HepG2 (cell line): ENCODE measurements at regions not wholly inside any gene's neighbourhood (a gene's known extent, or its start where the extent isn't known, plus 50 kb on each side); places are given as distances from the start of the nearest gene placed in this dataset.

ENCODE experiments used
- AGO1 ChIP-seq: fragments of 200-400 bp; formaldehyde crosslinking; IDR thresholded peaks from 2 replicates; pipeline ENCODE4 v1.6.1; 2017; ENCODE audit warnings: mild to moderate bottlenecking, low read depth, low read length, moderate library complexity; ENCODE audit not compliant: poor library complexity, severe bottlenecking
- ARNT ChIP-seq: fragments of 450-650 bp; IDR thresholded peaks from 2 replicates; pipeline ENCODE4 v1.6.1; 2017
- CAMTA2 ChIP-seq: sonication (generic); formaldehyde crosslinking; IDR thresholded peaks from 2 replicates; pipeline ENCODE4 v1.4.0; 2020; ENCODE audit warnings: mild to moderate bottlenecking, missing genetic modification reagents, borderline replicate concordance
- CEBPG ChIP-seq: IDR thresholded peaks from 2 replicates; pipeline ENCODE4 v1.6.1; 2016
- DMAP1 ChIP-seq: IDR thresholded peaks from 2 replicates; pipeline ENCODE4 v1.6.1; 2016
- GABPB1 ChIP-seq: IDR thresholded peaks from 2 replicates; pipeline ENCODE4 v1.6.1; 2016; ENCODE audit warnings: mild to moderate bottlenecking, missing genetic modification reagents, moderate library complexity, missing compliant biosample characterization
- GATAD2A ChIP-seq: IDR thresholded peaks from 2 replicates; pipeline ENCODE4 v1.6.1; 2016
- HDAC1 ChIP-seq: sonication (generic); formaldehyde crosslinking; IDR thresholded peaks from 2 replicates; pipeline ENCODE4 v1.5.1; 2020; ENCODE audit warnings: mild to moderate bottlenecking, missing genetic modification reagents
- MAFK ChIP-seq, 2 experiments: IDR thresholded peaks in 1 of 2; conservative IDR thresholded peaks in 1 of 2; 2 replicates each; pipeline ENCODE4 v1.6.1; 2011; ENCODE audit warnings: improper control_type of control experiment in 2 of 2, low read length in 2 of 2
- NCOA5 ChIP-seq: sonication (generic); formaldehyde crosslinking; IDR thresholded peaks from 2 replicates; pipeline ENCODE4 v1.4.0; 2020; ENCODE audit warnings: missing genetic modification reagents
- NCOR1 ChIP-seq: fragments of 200-600 bp; sonication (generic); IDR thresholded peaks from 2 replicates; pipeline ENCODE4 v1.7.0; 2017; ENCODE audit warnings: antibody characterized with exemption, low read length, borderline replicate concordance
- NKX3-1 ChIP-seq: sonication (generic); formaldehyde crosslinking; IDR thresholded peaks from 2 replicates; pipeline ENCODE4 v1.5.0; 2020; ENCODE audit warnings: missing genetic modification reagents
- REL ChIP-seq: sonication (generic); formaldehyde crosslinking; conservative IDR thresholded peaks from 2 replicates; pipeline ENCODE4 v1.8.0; 2022; ENCODE audit warnings: mild to moderate bottlenecking, missing genetic modification reagents, moderate library complexity
- SALL1 ChIP-seq: sonication (generic); formaldehyde crosslinking; IDR thresholded peaks from 2 replicates; pipeline ENCODE4 v1.8.0; 2022; ENCODE audit warnings: mild to moderate bottlenecking, missing genetic modification reagents
- ZMYM3 ChIP-seq: sonication (generic); formaldehyde crosslinking; IDR thresholded peaks from 2 replicates; pipeline ENCODE4 v1.5.1; 2020; ENCODE audit warnings: mild to moderate bottlenecking, missing genetic modification reagents
- ZNF263 ChIP-seq: sonication (generic); formaldehyde crosslinking; IDR thresholded peaks from 2 replicates; pipeline ENCODE4 v1.4.0; 2020; ENCODE audit warnings: missing genetic modification reagents
- ZNF292 ChIP-seq: sonication (generic); formaldehyde crosslinking; IDR thresholded peaks from 2 replicates; pipeline ENCODE4 v1.8.1; 2022; ENCODE audit warnings: mild to moderate bottlenecking, low read depth, missing genetic modification reagents, borderline replicate concordance
- ZNF501 ChIP-seq: sonication (generic); formaldehyde crosslinking; IDR thresholded peaks from 2 replicates; pipeline ENCODE4 v1.5.1; 2020; ENCODE audit warnings: mild to moderate bottlenecking, moderate library complexity, missing genetic modification reagents
- ZNF556 ChIP-seq: sonication (generic); formaldehyde crosslinking; IDR thresholded peaks from 2 replicates; pipeline ENCODE4 v1.4.0; 2020; ENCODE audit warnings: mild to moderate bottlenecking, missing genetic modification reagents, borderline replicate concordance
- TF ChIP-seq, protein P1 (sequence below): sonication (generic); formaldehyde crosslinking; IDR thresholded peaks from 2 replicates; pipeline ENCODE4 v1.5.0; 2020; ENCODE audit warnings: mild to moderate bottlenecking, missing genetic modification reagents, moderate library complexity
- TF ChIP-seq, protein P2 (sequence below): sonication (generic); formaldehyde crosslinking; IDR thresholded peaks from 2 replicates; pipeline ENCODE4 v1.5.1; 2020; ENCODE audit warnings: missing genetic modification reagents, mild to moderate bottlenecking, borderline replicate concordance
- TF ChIP-seq, protein P3 (sequence below): sonication (generic); formaldehyde crosslinking; IDR thresholded peaks from 2 replicates; pipeline ENCODE4 v1.4.0; 2020; ENCODE audit warnings: low read depth, missing genetic modification reagents

DNA sequence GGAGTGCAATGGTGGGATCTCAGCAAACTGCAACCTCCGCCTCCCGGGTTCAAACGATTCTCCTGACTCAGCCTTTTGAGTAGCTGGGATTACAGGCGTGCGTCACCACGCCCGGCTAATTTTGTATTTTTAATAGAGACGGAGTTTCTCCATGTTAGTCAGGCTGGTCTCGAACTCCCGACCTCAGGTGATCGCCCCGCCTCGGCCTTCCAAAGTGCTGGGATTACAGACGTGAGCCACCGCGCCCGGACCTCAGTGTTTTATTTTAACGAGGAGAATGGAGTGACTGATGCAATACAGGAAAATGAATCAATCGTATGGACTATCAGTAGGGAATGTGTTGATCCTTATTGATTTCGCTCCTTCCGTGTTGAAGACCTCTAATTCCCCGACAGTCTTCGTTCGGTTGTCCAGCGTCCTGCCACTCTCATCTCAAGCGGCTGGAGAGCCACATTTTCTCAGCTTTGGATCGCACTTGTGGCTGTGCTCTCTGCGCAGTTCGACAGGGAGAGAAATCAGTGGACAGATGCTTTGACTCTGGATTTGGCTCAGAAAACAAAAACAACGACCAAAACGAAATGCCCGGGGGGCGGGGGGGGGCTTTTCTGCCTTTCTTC lies 166.2 kb downstream of the TRIM27 start (continued):
- TF ChIP-seq NKX3-1 (CRISPR knock-in tag) (no peak), GATAD2A (CRISPR knock-in tag) (peak; percentile 21; the same call in 1 of the 2 replicates), SALL1 (0 out of 2 replicates have a peak, but pooled peaks have one; percentile 16), NCOR1 (no peak), REL (no peak), ZNF556 (CRISPR knock-in tag) (no peak), HDAC1 (CRISPR knock-in tag) (0 out of 2 replicates have a peak, but pooled peaks have one; percentile 8), MAFK (conservative IDR thresholded peaks at IDR 0.05 in 1 of 2, IDR thresholded peaks at IDR 0.05 in 1 of 2; ENCODE audit: low read length in 2 of 2) (peak; percentile 55 to 63), AGO1 (no peak), ARNT (no peak), ZNF263 (0 out of 2 replicates have a peak, but pooled peaks have one; percentile 11), ZNF292 (peak; percentile 48; the same call in 1 of the 2 replicates), GABPB1 (CRISPR knock-in tag) (peak; percentile 25; the same call in 1 of the 2 replicates), ZNF501 (peak; percentile 25; the same call in 1 of the 2 replicates), ZMYM3 (peak; percentile 34; the same call in 1 of the 2 replicates), CEBPG (peak; percentile 78), CAMTA2 (CRISPR knock-in tag) (0 out of 2 replicates have a peak, but pooled peaks have one; percentile 27), DMAP1 (CRISPR knock-in tag) (no peak), NCOA5 (CRISPR knock-in tag) (no peak)
- TF ChIP-seq, protein P1, sequence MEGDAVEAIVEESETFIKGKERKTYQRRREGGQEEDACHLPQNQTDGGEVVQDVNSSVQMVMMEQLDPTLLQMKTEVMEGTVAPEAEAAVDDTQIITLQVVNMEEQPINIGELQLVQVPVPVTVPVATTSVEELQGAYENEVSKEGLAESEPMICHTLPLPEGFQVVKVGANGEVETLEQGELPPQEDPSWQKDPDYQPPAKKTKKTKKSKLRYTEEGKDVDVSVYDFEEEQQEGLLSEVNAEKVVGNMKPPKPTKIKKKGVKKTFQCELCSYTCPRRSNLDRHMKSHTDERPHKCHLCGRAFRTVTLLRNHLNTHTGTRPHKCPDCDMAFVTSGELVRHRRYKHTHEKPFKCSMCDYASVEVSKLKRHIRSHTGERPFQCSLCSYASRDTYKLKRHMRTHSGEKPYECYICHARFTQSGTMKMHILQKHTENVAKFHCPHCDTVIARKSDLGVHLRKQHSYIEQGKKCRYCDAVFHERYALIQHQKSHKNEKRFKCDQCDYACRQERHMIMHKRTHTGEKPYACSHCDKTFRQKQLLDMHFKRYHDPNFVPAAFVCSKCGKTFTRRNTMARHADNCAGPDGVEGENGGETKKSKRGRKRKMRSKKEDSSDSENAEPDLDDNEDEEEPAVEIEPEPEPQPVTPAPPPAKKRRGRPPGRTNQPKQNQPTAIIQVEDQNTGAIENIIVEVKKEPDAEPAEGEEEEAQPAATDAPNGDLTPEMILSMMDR (CRISPR knock-in tag): no peak
- TF ChIP-seq, protein P2, sequence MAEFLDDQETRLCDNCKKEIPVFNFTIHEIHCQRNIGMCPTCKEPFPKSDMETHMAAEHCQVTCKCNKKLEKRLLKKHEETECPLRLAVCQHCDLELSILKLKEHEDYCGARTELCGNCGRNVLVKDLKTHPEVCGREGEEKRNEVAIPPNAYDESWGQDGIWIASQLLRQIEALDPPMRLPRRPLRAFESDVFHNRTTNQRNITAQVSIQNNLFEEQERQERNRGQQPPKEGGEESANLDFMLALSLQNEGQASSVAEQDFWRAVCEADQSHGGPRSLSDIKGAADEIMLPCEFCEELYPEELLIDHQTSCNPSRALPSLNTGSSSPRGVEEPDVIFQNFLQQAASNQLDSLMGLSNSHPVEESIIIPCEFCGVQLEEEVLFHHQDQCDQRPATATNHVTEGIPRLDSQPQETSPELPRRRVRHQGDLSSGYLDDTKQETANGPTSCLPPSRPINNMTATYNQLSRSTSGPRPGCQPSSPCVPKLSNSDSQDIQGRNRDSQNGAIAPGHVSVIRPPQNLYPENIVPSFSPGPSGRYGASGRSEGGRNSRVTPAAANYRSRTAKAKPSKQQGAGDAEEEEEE (CRISPR knock-in tag): no peak
- TF ChIP-seq, protein P3, sequence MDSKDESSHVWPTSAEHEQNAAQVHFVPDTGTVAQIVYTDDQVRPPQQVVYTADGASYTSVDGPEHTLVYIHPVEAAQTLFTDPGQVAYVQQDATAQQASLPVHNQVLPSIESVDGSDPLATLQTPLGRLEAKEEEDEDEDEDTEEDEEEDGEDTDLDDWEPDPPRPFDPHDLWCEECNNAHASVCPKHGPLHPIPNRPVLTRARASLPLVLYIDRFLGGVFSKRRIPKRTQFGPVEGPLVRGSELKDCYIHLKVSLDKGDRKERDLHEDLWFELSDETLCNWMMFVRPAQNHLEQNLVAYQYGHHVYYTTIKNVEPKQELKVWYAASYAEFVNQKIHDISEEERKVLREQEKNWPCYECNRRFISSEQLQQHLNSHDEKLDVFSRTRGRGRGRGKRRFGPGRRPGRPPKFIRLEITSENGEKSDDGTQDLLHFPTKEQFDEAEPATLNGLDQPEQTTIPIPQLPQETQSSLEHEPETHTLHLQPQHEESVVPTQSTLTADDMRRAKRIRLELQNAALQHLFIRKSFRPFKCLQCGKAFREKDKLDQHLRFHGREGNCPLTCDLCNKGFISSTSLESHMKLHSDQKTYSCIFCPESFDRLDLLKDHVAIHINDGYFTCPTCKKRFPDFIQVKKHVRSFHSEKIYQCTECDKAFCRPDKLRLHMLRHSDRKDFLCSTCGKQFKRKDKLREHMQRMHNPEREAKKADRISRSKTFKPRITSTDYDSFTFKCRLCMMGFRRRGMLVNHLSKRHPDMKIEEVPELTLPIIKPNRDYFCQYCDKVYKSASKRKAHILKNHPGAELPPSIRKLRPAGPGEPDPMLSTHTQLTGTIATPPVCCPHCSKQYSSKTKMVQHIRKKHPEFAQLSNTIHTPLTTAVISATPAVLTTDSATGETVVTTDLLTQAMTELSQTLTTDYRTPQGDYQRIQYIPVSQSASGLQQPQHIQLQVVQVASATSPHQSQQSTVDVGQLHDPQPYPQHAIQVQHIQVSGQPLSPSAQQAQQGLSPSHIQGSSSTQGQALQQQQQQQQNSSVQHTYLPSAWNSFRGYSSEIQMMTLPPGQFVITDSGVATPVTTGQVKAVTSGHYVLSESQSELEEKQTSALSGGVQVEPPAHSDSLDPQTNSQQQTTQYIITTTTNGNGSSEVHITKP (CRISPR knock-in tag): no peak
